GM12873 (cell line): ENCODE measurements at regions not wholly inside any gene's neighbourhood (a gene's known extent, or its start where the extent isn't known, plus 50 kb on each side); places are given as distances from the start of the nearest gene placed in this dataset.

ENCODE experiments used
- CTCF ChIP-seq: IDR thresholded peaks from 2 replicates; pipeline ENCODE4 v1.5.1; 2012; ENCODE audit warnings: low read depth, mild to moderate bottlenecking, moderate library complexity, low read length, control low read depth; ENCODE audit not compliant: insufficient read depth; ENCODE audit errors: missing control alignments

- no peak for TF ChIP-seq CTCF
Measured at GRCh38 chr4:163702736-163703135, 208.2 kb downstream of the TMA16 start.

GRCh38 chr4:163703251-163703650, 208.8 kb downstream of the TMA16 start:
- no peak for TF ChIP-seq CTCF

GRCh38 chr4:163707873-163708272, 213.4 kb downstream of the TMA16 start:
- TF ChIP-seq CTCF: no peak

DNA sequence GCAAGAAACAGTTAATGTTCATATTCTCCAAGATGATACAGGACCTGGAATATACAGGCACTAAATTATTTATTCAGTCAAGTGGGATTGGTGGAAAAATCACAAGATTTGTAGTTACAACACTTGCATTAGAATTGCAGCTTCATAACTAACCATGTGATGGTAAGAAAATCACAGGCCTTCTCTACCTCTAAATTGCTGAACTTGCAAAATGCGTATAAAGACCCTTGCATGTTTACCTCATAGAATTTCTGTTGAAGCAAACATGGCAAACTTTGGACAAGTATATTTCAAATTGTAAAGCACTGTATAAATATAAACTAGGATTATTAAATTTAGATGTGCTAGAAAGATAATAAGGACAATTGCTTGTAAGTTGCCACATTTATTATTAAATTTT, 215.1 kb downstream of the TMA16 start:
- TF ChIP-seq CTCF: no peak

GRCh38 chr4:163710158-163710557, 215.7 kb downstream of the TMA16 start:
- TF ChIP-seq CTCF: no peak

DNA sequence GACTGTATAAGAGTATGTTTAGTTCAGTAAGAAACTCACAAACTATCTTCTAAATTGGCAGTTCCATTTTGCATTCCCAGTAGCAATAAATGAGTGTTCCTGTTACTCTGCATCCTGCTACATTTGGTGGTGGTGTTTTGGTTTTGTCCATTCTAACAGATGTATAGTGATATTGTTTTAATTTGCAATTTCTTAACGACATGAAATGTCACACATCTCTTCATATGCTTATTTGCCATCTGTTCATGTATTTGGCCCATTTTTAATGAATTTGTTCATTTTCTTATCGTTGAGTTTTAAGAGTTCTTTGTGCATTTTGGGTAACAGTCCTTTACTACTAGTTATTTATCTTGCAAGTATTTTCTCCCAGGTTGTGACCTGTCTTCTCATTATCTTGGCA, 232.2 kb downstream of the TMA16 start:
- no peak for TF ChIP-seq CTCF

- no peak for TF ChIP-seq CTCF
Measured at GRCh38 chr4:163731071-163731470, 236.6 kb downstream of the TMA16 start.

GRCh38 chr4:163732473-163732872, 238.0 kb downstream of the TMA16 start:
- no peak for TF ChIP-seq CTCF
